ENCODE measurements at regions not wholly inside any gene's neighbourhood (a gene's known extent, or its start where the extent isn't known, plus 50 kb on each side); places are given as distances from the start of the nearest gene placed in this dataset.

- H3K27ac Mint-ChIP-seq (ENCODE audit: unreplicated experiment), result no peak overlapping the region
Measured at GRCh38 chr13:106102786-106103185, 432.7 kb downstream of the EFNB2 start.

GRCh38 chr13:106101201-106101600 is 434.3 kb downstream of the EFNB2 start:
- Mint-ChIP-seq H3K27ac (ENCODE audit: unreplicated experiment) (no peak overlapping the region), H3K4me1 (ENCODE audit: low read depth, unreplicated experiment) (no peaks in the 10 kb centered on the region), H3K27me3 (ENCODE audit: unreplicated experiment) (no peaks in the 10 kb centered on the region), H3K36me3 (ENCODE audit: unreplicated experiment) (no peaks in the 10 kb centered on the region), H3K4me3 (ENCODE audit: unreplicated experiment) (no peak overlapping the region), H3K9me3 (ENCODE audit: unreplicated experiment) (no peaks in the 10 kb centered on the region)
- DNase-seq, result no peak
- no peak for TF ChIP-seq CTCF (IDR thresholded peaks at IDR 0.05; ENCODE audit: partially characterized antibody, unreplicated experiment)

More at GRCh38 chr13:106102786-106103185, 432.7 kb downstream of the EFNB2 start:
- no peak for TF ChIP-seq CTCF (IDR thresholded peaks at IDR 0.05; ENCODE audit: partially characterized antibody, unreplicated experiment)
- no peak for DNase-seq
- Mint-ChIP-seq H3K36me3 (ENCODE audit: unreplicated experiment) (no peaks in the 10 kb centered on the region), H3K4me1 (ENCODE audit: low read depth, unreplicated experiment) (no peaks in the 10 kb centered on the region), H3K4me3 (ENCODE audit: unreplicated experiment) (no peak overlapping the region), H3K9me3 (ENCODE audit: unreplicated experiment) (no peaks in the 10 kb centered on the region), H3K27me3 (ENCODE audit: unreplicated experiment) (no peaks in the 10 kb centered on the region)

GRCh38 chr13:106100171-106100919 is 435.1 kb downstream of the EFNB2 start:
- Mint-ChIP-seq H3K4me1 (ENCODE audit: low read depth, unreplicated experiment) (no peaks in the 10 kb centered on the region), H3K4me3 (ENCODE audit: unreplicated experiment) (no peak overlapping the region), H3K36me3 (ENCODE audit: unreplicated experiment) (no peaks in the 10 kb centered on the region), H3K9me3 (ENCODE audit: unreplicated experiment) (no peaks in the 10 kb centered on the region), H3K27ac (ENCODE audit: unreplicated experiment) (no peak overlapping the region), H3K27me3 (ENCODE audit: unreplicated experiment) (no peaks in the 10 kb centered on the region)
- no peak for DNase-seq
- no peak for TF ChIP-seq CTCF (IDR thresholded peaks at IDR 0.05; ENCODE audit: partially characterized antibody, unreplicated experiment)

- Mint-ChIP-seq H3K27ac (ENCODE audit: unreplicated experiment) (no peak overlapping the region), H3K4me1 (ENCODE audit: low read depth, unreplicated experiment) (no peaks in the 10 kb centered on the region), H3K9me3 (ENCODE audit: unreplicated experiment) (no peaks in the 10 kb centered on the region), H3K36me3 (ENCODE audit: unreplicated experiment) (no peaks in the 10 kb centered on the region), H3K4me3 (ENCODE audit: unreplicated experiment) (no peak overlapping the region), H3K27me3 (ENCODE audit: unreplicated experiment) (no peaks in the 10 kb centered on the region)
- no peak for DNase-seq
- TF ChIP-seq CTCF (IDR thresholded peaks at IDR 0.05; ENCODE audit: partially characterized antibody, unreplicated experiment), result no peak
Measured at GRCh38 chr13:106099765-106100164, 435.7 kb downstream of the EFNB2 start.

GRCh38 chr13:106098778-106099177 is 436.7 kb downstream of the EFNB2 start:
- Mint-ChIP-seq H3K4me3 (ENCODE audit: unreplicated experiment) (no peak overlapping the region), H3K27ac (ENCODE audit: unreplicated experiment) (no peak overlapping the region), H3K4me1 (ENCODE audit: low read depth, unreplicated experiment) (no peaks in the 10 kb centered on the region)

More at GRCh38 chr13:106098778-106099177, 436.7 kb downstream of the EFNB2 start:
- no peak for DNase-seq
- no peaks in the 10 kb centered on the region for H3K36me3 Mint-ChIP-seq (ENCODE audit: unreplicated experiment)
- no peak for TF ChIP-seq CTCF (IDR thresholded peaks at IDR 0.05; ENCODE audit: partially characterized antibody, unreplicated experiment)
- no peaks in the 10 kb centered on the region for H3K27me3 Mint-ChIP-seq (ENCODE audit: unreplicated experiment)
- no peaks in the 10 kb centered on the region for H3K9me3 Mint-ChIP-seq (ENCODE audit: unreplicated experiment)
